ENCODE measurements at regions not wholly inside any gene's neighbourhood (a gene's known extent, or its start where the extent isn't known, plus 50 kb on each side); places are given as distances from the start of the nearest gene placed in this dataset.
"Not testable (repeated sequence)": the region's sequence is repeated elsewhere in the genome, so short reads cannot be mapped to it uniquely, and the experiment has no call there.

DNA sequence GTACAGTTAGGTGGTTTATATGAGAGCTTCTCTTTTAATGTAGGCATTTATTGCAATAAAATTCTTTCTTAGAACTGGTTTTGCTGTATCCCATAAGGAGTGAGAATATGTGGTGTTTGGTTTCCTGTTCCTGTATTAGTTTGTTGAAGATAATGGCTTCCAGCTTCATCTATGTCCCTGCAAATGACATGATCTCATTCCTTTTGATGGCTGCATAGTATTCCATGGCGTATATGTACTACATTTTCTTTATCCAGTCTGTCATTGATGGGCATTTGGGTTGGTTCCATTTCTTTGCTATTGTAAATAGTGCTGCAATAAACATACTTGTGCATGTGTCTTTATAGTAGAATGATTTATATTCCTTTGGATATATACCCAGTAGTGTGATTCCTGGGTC is 106.7 kb upstream of the IRS4 start:
- not testable (repeated sequence) for DNase-seq (ENCODE audit: low spot score)

- no peak for DNase-seq (ENCODE audit: low spot score)
Measured at GRCh38 chrX:108833993-108834392, 97.6 kb upstream of the IRS4 start.

DNA sequence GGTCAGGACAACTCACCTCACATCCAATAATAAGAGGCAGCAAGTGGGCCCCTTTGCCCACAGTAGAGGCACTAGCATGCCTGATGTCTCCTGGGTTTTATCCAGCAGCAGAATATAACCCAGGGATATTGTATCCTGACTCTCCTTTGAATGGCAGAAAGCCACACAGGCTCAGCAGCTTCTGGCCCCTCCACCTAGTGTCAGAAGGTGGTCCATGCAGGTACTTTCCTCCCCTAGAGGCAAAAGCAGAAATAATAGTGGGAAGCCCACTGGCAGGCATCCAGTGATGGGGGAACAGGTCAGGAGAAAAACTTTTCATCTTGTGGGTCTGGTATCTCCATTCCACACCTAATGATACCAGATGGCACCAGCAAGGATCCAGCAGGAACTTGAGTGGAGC is 75.5 kb upstream of the IRS4 start:
- no peak for DNase-seq (ENCODE audit: low spot score)

DNA sequence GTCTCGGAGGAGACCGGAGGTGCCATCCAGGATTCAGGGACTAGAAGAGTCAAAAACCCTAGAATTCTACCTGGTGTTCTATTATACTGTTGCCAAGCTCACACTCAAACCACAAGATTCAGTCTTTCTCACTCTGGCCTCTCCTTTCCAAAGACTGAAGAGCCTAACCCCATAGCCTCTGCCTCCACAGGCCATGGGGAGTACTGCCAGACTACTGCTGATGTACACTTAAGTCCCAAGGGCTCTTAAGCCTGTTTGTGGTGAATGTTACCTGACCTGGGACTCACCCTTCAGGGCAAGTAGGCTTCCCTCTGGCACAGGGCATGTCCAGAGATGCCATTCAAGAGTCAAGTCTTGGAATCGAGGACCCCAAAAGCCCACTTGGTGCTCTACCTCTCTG is 58.9 kb upstream of the IRS4 start:
- DNase-seq (ENCODE audit: low spot score), result no peak
